Activated CD8-positive, alpha-beta memory T cell treated with anti-CD3 and anti-CD28 coated beads, Interleukin-2, amount 10 ng/mL, durations not matched to agents 7 days and 5 days (primary cell): ENCODE measurements at regions not wholly inside any gene's neighbourhood (a gene's known extent, or its start where the extent isn't known, plus 50 kb on each side); places are given as distances from the start of the nearest gene placed in this dataset.
"Not testable (repeated sequence)": the region's sequence is repeated elsewhere in the genome, so short reads cannot be mapped to it uniquely, and the experiment has no call there.

Experiments
- ATAC-seq: fragments of 150-1000 bp; cut with Tn5 transposase; one replicate; pipeline ENCODE4 v1.10.0; 2021; ENCODE audit warnings: moderate library complexity
- CTCF ChIA-PET: fragments of 350-600 bp; sonication (Branson Sonifier 250); formaldehyde crosslinking; loops from one replicate; lab custom pipeline; 2021; ENCODE audit warnings: antibody characterized with exemption; lab: Charles Lee
- DNase-seq: peaks from one replicate; pipeline ENCODE4 v3.0.0-alpha.2; 2020
- H3K27ac Mint-ChIP-seq: one replicate; pipeline ENCODE4 v1.8.0; 2021; ENCODE audit warnings: mild to moderate bottlenecking, mixed read lengths
- H3K27me3 Mint-ChIP-seq: one replicate; pipeline ENCODE4 v1.8.0; 2021; ENCODE audit warnings: mixed read lengths
- H3K36me3 Mint-ChIP-seq: one replicate; pipeline ENCODE4 v1.8.0; 2021; ENCODE audit warnings: mild to moderate bottlenecking, mixed read lengths
- H3K4me1 Mint-ChIP-seq: one replicate; pipeline ENCODE4 v1.8.0; 2021; ENCODE audit warnings: mixed read lengths
- H3K4me3 Mint-ChIP-seq: one replicate; pipeline ENCODE4 v1.8.0; 2021; ENCODE audit warnings: mild to moderate bottlenecking, moderate library complexity, mixed read lengths
- H3K9me3 Mint-ChIP-seq: one replicate; pipeline ENCODE4 v1.8.0; 2022; ENCODE audit warnings: low read depth, mixed read lengths

DNA sequence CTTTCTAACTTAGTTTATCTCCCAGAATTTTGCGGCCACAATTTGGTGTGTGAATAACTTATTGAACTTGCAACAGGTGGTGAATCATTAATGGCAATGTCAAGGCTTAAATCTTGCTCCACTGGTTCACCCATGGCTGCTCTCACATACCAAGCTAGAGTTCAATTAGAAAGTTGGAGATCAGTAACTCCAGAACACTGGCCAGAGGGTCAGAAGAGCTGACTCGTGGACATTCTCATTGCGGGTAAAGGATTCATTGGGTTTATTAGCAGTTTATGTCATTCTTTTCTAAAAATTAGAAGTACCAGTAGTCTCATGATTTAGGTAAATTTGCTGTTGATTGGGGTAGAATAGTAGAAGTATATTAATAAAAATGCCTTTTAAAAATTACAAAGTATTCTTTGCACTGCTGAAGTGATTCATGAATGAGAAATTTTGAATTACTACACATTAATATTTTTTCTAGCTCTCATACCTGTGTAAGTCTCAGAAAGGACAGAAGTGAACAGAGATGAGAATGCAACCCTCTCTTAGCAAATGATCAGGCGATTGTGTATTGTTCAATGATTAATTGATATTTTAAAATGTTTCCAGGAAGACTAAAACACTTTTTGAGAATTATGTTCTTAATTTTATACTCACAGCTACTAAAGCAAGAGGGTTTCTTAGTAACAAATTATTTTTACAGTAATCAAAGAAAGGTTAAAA, 142.0 kb downstream of the SYT15 start:
- H3K9me3 Mint-ChIP-seq, H3K4me1 Mint-ChIP-seq, DNase-seq, CTCF ChIA-PET, H3K36me3 Mint-ChIP-seq, ATAC-seq, H3K27ac Mint-ChIP-seq, H3K4me3 Mint-ChIP-seq: not testable (repeated sequence)
- peaks cover 13% of the 10 kb centered on the region for H3K27me3 Mint-ChIP-seq

DNA sequence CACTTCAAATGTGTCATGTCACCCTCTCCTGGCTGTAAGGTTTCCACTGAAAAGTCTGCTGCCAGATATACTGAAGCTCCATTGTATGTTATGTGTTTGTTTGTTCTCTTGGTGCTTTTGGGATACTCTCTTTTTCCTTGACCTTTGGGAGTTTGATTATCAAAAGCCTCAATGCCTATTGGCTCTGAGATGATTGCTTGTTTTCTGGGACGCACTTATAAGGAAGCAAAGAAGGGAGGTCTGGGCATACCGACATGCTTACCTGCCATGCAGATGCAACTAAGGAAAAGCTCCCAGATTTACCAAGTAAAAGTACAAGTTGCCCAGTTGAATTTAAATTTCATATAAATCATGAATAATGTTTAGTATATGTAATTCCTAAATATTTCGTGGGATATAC, 145.3 kb downstream of the SYT15 start:
- H3K9me3 Mint-ChIP-seq, H3K36me3 Mint-ChIP-seq, CTCF ChIA-PET: not testable (repeated sequence)

DNA sequence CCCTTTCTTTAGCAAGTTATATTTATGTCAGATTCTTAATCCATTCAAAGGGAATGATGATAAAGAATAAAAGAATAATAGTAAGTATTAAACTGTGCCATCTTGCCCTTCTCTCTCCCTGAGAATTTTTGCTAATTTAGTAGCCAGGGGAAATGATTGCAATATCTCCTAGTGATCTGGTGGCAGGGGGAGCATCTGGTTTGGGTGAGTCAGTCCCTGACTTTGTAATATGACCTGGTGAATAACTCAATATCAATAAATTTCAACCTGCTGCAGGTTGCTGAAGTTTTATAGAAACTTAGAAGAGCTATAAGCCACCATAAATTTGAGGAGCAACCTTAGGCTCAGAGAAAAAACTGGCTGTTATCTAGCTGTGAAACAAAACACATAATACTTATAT, 149.4 kb downstream of the SYT15 start:
- CTCF ChIA-PET, H3K9me3 Mint-ChIP-seq: not testable (repeated sequence)
- peaks cover 17% of the 10 kb centered on the region for H3K27me3 Mint-ChIP-seq

More for the DNA sequence above, 145.3 kb downstream of the SYT15 start:
- ATAC-seq, H3K27ac Mint-ChIP-seq, H3K4me3 Mint-ChIP-seq, DNase-seq, H3K4me1 Mint-ChIP-seq: not testable (repeated sequence)
- peaks cover 17% of the 10 kb centered on the region for H3K27me3 Mint-ChIP-seq

DNA sequence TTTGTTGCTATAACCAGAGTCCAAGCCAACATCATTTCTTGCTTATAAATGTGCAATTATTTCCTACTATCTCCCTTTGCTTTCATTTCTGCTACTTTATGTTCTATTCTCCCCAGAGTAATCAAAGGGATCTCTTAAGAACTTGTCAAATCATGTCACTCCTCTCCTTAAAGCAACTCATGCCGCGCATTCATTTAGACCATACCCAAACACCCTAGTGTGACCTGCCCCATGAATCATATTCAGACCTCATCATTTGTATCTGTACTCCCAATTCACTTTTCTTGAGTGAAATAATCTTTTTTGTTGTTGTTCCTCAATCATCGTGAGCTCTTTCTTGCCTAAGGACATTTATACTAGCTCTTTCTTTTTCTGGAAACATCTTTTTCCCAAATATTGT, 151.8 kb downstream of the SYT15 start:
- H3K36me3 Mint-ChIP-seq, ATAC-seq, H3K27ac Mint-ChIP-seq, H3K4me3 Mint-ChIP-seq, H3K9me3 Mint-ChIP-seq, H3K27me3 Mint-ChIP-seq, CTCF ChIA-PET, H3K4me1 Mint-ChIP-seq, DNase-seq: not testable (repeated sequence)

More for the DNA sequence above, 149.4 kb downstream of the SYT15 start:
- DNase-seq, H3K4me3 Mint-ChIP-seq, H3K36me3 Mint-ChIP-seq, H3K4me1 Mint-ChIP-seq, H3K27ac Mint-ChIP-seq, ATAC-seq: not testable (repeated sequence)

DNA sequence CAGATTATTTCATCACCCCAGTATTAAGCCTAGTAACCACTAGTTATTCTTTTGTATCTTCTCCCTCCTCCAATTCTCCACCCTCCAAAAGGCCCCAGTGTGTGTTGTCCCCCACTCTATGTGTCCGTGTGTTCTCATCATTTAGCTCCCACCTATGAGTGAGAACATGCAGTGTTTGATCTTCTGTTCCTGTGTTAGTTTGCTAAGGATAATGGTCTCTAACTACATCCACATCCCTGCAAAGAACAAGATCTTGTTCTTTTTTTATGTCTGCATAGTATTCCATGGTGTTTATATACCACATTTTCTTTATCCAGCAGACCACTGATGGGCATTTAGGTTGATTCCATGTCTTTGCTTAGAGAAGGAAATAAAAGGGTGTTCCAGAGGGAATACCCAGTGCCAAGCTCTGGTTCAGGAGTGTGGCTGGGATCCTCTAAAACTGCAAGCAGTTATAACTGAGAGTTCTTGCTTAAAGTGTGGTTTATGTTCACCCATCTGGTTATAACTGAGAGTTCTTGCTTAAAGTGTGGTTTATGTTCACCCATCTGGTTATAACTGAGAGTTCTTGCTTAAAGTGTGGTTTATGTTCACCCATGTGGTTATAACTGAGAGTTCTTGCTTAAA, 154.8 kb downstream of the SYT15 start:
- H3K36me3 Mint-ChIP-seq, H3K4me1 Mint-ChIP-seq, H3K9me3 Mint-ChIP-seq, ATAC-seq, CTCF ChIA-PET, H3K4me3 Mint-ChIP-seq, H3K27me3 Mint-ChIP-seq, H3K27ac Mint-ChIP-seq, DNase-seq: not testable (repeated sequence)

DNA sequence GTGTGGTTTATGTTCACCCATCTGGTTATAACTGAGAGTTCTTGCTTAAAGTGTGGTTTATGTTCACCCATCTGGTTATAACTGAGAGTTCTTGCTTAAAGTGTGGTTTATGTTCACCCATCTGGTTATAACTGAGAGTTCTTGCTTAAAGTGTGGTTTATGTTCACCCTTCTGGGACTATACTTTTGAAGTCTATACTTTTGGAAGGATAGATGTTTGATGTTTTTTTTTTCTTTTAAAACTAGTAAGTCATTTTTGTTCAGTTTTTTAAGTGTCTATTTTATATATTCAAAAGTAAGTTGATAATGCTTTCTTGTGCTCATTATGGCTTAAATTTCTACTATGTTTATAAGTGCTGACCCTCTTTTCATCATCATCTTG, 155.3 kb downstream of the SYT15 start:
- H3K27ac Mint-ChIP-seq, DNase-seq, H3K27me3 Mint-ChIP-seq, H3K9me3 Mint-ChIP-seq, ATAC-seq, H3K36me3 Mint-ChIP-seq, CTCF ChIA-PET, H3K4me1 Mint-ChIP-seq, H3K4me3 Mint-ChIP-seq: not testable (repeated sequence)

DNA sequence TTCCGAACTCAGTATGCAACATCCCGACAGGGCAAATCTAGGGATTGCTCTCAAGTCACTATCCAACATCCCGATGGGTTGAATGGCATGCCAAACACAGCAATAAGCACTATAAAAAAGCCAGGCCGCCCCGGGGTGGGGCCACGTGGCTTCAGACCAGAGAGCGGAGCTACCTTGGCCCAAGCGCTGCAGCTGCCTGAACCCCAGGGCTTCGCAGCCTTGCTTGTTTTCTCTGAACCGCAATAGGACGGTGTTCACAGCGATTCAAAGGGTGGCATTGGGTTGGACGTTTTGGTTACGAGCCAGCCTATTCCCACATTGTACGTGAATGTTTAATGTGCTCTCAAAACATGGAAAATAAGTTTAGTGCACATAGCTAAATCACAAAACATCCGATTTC, 161.0 kb downstream of the SYT15 start:
- ATAC-seq, CTCF ChIA-PET, H3K9me3 Mint-ChIP-seq, H3K4me1 Mint-ChIP-seq, H3K27ac Mint-ChIP-seq, H3K4me3 Mint-ChIP-seq, H3K36me3 Mint-ChIP-seq, DNase-seq: not testable (repeated sequence)
- peaks cover 13% of the 10 kb centered on the region for H3K27me3 Mint-ChIP-seq

DNA sequence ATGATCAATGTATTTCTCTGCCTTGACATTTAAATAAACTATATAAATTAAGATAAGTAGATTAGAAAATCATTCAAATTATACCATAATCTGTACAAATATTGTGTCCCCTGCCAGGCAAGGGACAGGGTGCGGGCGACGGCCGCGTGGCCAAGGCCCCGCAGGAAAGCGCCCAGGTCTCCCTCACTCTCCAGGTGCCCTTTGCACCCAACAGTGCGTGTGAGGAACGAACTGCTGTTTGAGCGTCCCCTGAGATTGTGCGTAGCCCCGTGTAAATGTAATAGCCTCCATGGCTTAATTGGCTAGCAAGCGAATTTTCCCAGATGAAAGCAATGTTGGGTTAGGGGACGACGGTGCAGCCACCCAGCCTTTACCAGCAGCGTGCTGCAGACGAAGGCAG, 161.4 kb downstream of the SYT15 start:
- ATAC-seq, DNase-seq, H3K4me3 Mint-ChIP-seq, H3K9me3 Mint-ChIP-seq, H3K27ac Mint-ChIP-seq, H3K4me1 Mint-ChIP-seq, CTCF ChIA-PET, H3K36me3 Mint-ChIP-seq: not testable (repeated sequence)
- H3K27me3 Mint-ChIP-seq, result peaks cover 18% of the 10 kb centered on the region

DNA sequence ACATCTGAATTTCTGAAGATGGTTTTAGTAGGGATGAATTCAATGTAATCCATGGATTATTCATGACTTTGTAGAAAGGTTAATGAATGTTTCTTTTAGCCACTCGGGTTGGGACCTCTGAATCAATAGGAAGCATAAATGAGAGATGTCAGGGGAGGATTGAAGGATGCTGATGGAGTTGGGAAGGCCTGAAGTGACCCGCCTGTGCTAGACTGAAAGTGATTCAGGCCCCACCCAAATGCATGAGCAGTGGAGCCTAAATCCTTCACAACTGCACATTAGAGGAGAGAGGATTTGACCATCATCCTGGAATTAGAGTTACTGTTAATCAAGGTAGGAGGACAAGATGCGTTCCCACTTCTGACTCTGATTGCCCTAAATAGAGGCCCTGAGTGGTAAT, 162.2 kb upstream of the PTPN20 start:
- CTCF ChIA-PET, DNase-seq, H3K9me3 Mint-ChIP-seq: not testable (repeated sequence)

DNA sequence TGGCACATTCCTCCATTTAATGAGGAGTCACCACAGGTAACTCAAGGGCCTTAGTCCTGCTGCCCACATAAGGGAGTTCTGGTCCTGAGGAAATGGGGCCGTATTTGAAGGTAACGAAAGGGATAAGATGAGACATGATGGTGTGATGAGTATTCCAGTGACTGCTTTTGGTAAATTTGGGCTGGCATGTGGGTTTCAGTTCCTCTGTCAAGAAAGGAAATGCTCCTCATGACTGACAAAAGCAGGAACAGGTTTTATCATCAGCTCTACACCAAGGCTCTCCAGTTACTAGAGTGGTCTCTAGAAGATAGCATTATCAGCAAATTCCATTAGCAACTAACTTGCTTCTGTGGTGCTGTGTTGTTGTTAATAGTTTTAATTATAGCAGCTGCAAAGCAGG, 161.8 kb upstream of the PTPN20 start:
- DNase-seq, H3K4me3 Mint-ChIP-seq, H3K9me3 Mint-ChIP-seq, H3K36me3 Mint-ChIP-seq, ATAC-seq, CTCF ChIA-PET, H3K27ac Mint-ChIP-seq, H3K4me1 Mint-ChIP-seq: not testable (repeated sequence)
- H3K27me3 Mint-ChIP-seq, result peaks cover 17% of the 10 kb centered on the region

More for the DNA sequence above, 162.2 kb upstream of the PTPN20 start:
- H3K4me1 Mint-ChIP-seq, ATAC-seq, H3K4me3 Mint-ChIP-seq, H3K27ac Mint-ChIP-seq, H3K36me3 Mint-ChIP-seq: not testable (repeated sequence)
- H3K27me3 Mint-ChIP-seq, result peaks cover 19% of the 10 kb centered on the region

DNA sequence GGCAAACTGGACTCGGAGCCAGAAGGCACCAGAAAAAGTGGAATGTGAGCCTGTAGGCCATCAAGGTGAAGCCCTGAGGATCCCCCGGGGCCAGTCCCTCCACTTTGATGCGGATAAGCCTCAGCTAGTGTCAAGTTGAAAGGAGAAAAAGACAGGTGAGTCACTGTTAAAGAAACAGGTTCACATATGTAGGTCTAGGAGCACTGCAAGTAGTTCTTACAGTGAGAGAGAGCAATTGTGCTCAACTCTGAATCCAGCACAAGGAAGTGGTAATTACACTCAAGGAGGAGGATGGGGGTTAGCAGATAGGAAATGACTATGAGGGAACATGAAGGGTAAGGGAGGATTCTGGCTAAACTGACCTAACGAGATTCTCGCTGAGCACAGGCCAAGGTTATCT, 157.5 kb upstream of the PTPN20 start:
- H3K36me3 Mint-ChIP-seq, CTCF ChIA-PET, H3K9me3 Mint-ChIP-seq, H3K27ac Mint-ChIP-seq, H3K4me3 Mint-ChIP-seq, ATAC-seq, DNase-seq, H3K4me1 Mint-ChIP-seq, H3K27me3 Mint-ChIP-seq: not testable (repeated sequence)

DNA sequence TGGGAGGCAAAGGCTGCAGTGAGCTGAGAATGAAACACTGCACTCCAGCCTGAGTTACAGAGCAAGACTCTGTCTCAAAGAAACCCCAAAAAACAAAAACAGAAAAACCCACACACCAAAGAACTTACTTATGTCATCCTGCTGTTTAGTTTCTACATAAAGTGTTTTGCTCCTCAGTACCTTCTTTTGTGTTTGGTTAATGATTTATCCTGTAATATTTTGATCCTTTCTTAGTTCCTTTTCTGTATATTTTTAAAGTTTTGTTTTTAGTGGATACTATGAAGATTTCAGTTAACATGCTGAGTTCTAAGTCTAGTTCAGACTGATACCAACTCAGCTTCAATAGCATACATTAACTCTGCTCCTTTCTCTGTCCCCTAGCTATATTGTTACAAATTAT, 149.8 kb upstream of the PTPN20 start:
- H3K4me1 Mint-ChIP-seq, H3K36me3 Mint-ChIP-seq, DNase-seq, H3K4me3 Mint-ChIP-seq, H3K9me3 Mint-ChIP-seq, ATAC-seq, H3K27me3 Mint-ChIP-seq, CTCF ChIA-PET, H3K27ac Mint-ChIP-seq: not testable (repeated sequence)

DNA sequence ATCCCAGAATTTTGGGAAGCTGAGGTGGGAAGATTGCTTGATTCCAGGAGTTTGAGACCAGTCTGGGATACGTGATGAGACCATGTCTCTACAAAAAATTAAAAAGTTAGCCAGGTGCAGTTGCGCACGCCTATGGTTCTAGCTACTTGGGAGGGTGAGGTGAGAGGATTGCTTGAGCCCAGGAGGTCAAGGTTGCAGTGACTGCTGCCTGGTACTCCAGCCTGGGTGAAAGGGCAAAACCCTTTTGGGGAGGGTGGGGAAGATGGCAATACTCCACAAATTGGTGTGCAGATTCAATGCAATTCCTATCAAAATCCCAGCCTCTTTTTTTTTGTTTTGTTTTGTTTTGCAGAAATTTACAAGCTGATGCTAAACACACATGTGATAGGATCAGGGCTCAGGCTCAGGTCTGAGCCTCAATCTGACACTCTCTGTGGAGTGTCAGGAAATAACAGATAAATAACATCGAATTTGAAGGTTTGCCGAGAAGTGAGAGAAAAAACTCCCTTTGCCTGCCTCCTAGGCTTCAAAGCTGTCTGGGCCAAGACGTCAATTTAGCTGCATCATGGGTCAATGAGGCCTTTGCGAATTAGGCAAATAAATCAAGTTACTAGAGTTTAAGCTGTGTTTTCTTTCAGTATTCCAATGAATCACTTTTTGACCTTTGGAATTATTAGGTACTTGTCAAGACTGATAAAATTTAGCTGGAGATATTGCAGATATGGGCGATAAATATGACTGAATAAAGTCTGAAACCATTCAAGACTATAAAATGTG, 142.5 kb upstream of the PTPN20 start:
- H3K27me3 Mint-ChIP-seq, CTCF ChIA-PET, ATAC-seq, H3K4me1 Mint-ChIP-seq, H3K9me3 Mint-ChIP-seq, H3K27ac Mint-ChIP-seq, H3K4me3 Mint-ChIP-seq, H3K36me3 Mint-ChIP-seq, DNase-seq: not testable (repeated sequence)
